ENCODE measurements at regions not wholly inside any gene's neighbourhood (a gene's known extent, or its start where the extent isn't known, plus 50 kb on each side); places are given as distances from the start of the nearest gene placed in this dataset.

DNA sequence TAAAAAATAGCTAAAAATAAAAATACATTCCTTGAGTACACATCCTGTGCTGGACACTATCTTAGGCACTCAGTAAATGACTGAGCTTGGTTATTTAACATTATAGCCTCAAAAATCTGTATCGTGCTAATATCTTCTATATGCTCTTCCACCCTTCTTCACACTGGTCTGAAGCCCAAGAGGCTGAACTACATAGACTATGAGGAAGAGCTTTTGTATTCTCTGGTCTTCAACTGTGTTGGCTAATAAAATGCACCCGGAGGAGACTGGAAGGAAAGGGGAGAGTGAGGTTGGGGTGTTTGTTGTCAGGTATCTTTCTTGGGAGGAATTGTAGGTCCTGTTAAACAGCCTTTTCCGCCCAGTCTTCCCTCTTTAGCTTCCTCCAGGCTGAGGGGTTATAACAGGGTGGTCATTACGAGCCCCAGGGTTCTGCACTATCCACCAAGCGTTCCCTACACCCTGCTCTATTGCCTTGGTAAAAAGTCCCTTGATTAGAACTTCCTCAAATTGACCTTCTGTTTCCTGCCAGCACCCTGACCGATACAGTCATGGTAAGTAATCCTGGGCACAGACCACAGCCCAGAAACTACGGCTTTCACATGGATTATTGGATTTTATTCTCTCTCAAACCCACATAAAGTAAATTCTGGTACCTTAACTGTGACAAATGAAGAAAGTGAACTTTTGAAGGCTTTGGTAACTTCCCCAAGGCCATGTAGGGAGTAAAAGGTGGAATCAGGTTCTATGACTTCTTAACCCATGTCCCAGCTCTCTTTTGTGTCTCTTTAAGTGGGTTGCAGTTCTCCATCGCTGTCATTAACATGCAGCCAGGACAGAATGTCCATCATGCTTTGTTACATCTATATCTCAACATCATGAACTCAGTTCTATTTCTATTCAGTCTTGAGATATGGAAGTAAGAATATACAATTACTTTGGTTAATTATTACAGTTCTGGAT lies 71.3 kb downstream of the PTHLH start:
- TF ChIP-seq, protein P1, sequence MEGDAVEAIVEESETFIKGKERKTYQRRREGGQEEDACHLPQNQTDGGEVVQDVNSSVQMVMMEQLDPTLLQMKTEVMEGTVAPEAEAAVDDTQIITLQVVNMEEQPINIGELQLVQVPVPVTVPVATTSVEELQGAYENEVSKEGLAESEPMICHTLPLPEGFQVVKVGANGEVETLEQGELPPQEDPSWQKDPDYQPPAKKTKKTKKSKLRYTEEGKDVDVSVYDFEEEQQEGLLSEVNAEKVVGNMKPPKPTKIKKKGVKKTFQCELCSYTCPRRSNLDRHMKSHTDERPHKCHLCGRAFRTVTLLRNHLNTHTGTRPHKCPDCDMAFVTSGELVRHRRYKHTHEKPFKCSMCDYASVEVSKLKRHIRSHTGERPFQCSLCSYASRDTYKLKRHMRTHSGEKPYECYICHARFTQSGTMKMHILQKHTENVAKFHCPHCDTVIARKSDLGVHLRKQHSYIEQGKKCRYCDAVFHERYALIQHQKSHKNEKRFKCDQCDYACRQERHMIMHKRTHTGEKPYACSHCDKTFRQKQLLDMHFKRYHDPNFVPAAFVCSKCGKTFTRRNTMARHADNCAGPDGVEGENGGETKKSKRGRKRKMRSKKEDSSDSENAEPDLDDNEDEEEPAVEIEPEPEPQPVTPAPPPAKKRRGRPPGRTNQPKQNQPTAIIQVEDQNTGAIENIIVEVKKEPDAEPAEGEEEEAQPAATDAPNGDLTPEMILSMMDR (IDR thresholded peaks at IDR 0.05), result no peak
- TF ChIP-seq MEF2A (IDR thresholded peaks at IDR 0.05; ENCODE audit: borderline replicate concordance, low read depth) (no peak), RAD21 (IDR thresholded peaks at IDR 0.05; ENCODE audit: low read length) (no peak), GABPA (IDR thresholded peaks at IDR 0.05; ENCODE audit: low read depth) (no peak), EP300 (IDR thresholded peaks at IDR 0.05; ENCODE audit: borderline replicate concordance in 1 of 2, low read depth in 1 of 2, low read length in 1 of 2) (no peak), FOXJ3 (CRISPR knock-in tag; IDR thresholded peaks at IDR 0.05) (no peak), POLR2AphosphoS5 (IDR thresholded peaks at IDR 0.05; ENCODE audit: low read depth, low read length) (no peak), TCF12 (IDR thresholded peaks at IDR 0.05) (no peak), RXRA (IDR thresholded peaks at IDR 0.05; ENCODE audit: borderline replicate concordance, low read depth) (no peak), TAF1 (IDR thresholded peaks at IDR 0.05; ENCODE audit: borderline replicate concordance, low read depth, low read length) (no peak)
- TF ChIP-seq, protein P2, sequence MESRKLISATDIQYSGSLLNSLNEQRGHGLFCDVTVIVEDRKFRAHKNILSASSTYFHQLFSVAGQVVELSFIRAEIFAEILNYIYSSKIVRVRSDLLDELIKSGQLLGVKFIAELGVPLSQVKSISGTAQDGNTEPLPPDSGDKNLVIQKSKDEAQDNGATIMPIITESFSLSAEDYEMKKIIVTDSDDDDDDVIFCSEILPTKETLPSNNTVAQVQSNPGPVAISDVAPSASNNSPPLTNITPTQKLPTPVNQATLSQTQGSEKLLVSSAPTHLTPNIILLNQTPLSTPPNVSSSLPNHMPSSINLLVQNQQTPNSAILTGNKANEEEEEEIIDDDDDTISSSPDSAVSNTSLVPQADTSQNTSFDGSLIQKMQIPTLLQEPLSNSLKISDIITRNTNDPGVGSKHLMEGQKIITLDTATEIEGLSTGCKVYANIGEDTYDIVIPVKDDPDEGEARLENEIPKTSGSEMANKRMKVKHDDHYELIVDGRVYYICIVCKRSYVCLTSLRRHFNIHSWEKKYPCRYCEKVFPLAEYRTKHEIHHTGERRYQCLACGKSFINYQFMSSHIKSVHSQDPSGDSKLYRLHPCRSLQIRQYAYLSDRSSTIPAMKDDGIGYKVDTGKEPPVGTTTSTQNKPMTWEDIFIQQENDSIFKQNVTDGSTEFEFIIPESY (IDR thresholded peaks at IDR 0.05; ENCODE audit: borderline replicate concordance, low read depth), result no peak
- TF ChIP-seq, protein P3, sequence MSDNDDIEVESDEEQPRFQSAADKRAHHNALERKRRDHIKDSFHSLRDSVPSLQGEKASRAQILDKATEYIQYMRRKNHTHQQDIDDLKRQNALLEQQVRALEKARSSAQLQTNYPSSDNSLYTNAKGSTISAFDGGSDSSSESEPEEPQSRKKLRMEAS (IDR thresholded peaks at IDR 0.05; ENCODE audit: low read depth), result no peak

Measured in SK-N-SH (cell line).